ENCODE measurements at regions not wholly inside any gene's neighbourhood (a gene's known extent, or its start where the extent isn't known, plus 50 kb on each side); places are given as distances from the start of the nearest gene placed in this dataset.

DNA sequence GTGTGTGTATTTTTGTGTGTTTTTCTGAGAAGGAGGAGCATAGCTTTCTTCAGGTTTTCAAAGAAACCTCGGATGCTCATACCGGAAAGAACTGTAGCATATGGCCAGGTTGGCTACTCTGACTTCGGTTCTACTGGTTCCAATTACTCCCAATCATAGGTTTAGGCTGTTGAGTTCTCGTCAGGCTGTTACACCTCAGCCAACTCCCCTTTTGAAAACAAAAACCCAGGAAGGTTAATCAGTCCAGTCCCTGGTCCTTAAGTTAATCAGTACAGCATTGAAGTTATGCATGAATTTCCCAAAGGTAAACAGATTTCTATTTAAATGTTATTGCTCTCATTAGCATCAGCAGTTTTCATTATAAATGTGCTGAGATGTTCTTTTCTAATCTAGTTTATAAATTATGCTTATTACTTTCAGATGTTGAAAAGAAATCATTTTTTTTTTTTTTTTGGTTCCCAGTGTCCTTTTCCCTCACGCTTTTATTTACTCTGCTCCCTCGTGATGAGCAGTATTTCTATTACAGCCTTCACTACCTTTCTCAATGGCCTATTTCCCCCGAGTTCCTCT, 111.0 kb downstream of the NPIPB5 start (continued):
- TF ChIP-seq ZFP36 (IDR thresholded peaks at IDR 0.05; ENCODE audit: low read depth, low read length, partially characterized antibody) (peak; percentile 17), SPI1 (IDR thresholded peaks at IDR 0.05; ENCODE audit: borderline replicate concordance, low read depth, low read length) (no peak), ZNF134 (CRISPR knock-in tag; conservative IDR thresholded peaks at IDR 0.05) (no peak), EWSR1 (IDR thresholded peaks at IDR 0.05; ENCODE audit: borderline replicate concordance, low read depth, partially characterized antibody) (no peak), ZNF316 (IDR thresholded peaks at IDR 0.05) (peak; percentile 54), ZNF785 (CRISPR knock-in tag; IDR thresholded peaks at IDR 0.05) (no peak), IFI16 (CRISPR knock-in tag; IDR thresholded peaks at IDR 0.05) (no peak)
- TF ChIP-seq, protein P1, sequence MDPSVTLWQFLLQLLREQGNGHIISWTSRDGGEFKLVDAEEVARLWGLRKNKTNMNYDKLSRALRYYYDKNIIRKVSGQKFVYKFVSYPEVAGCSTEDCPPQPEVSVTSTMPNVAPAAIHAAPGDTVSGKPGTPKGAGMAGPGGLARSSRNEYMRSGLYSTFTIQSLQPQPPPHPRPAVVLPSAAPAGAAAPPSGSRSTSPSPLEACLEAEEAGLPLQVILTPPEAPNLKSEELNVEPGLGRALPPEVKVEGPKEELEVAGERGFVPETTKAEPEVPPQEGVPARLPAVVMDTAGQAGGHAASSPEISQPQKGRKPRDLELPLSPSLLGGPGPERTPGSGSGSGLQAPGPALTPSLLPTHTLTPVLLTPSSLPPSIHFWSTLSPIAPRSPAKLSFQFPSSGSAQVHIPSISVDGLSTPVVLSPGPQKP (CRISPR knock-in tag; IDR thresholded peaks at IDR 0.05): no peak

DNA sequence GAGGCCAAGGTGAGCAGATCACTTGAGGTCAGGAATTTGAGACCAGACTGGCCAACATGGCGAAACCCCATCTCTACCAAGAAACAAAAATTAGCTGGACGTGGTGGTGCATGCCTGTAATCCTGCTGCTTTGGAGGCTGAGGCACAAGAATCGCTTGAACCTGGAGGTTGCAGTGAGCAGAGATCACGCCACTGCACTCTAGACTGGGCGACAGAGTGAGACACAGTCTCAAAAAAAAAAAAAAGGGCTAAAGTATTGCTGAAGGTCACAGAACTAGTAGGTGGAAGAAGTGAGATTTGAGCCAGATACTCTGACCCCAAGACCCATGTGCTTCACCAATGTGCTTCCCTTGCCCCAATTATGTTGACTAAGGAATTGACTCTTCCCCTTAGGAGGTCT, 112.0 kb downstream of the NPIPB5 start:
- Histone ChIP-seq H4K20me1 (replicated peaks; ENCODE audit: control insufficient read depth, insufficient read depth, low read length) (no peaks in the 10 kb centered on the region; the same call in 1 of the 2 replicates), H3K9ac (ENCODE audit: insufficient read depth in 1 of 2, low read depth in 2 of 2, low read length in 2 of 2) (no peak overlapping the region), H3K79me2 (ENCODE audit: control insufficient read depth, insufficient read depth, low read length) (no peaks in the 10 kb centered on the region), H3K4me2 (ENCODE audit: insufficient read depth, low read length) (no peak overlapping the region), H3K36me3 (ENCODE audit: control insufficient read depth, insufficient read depth, low read length) (no peaks in the 10 kb centered on the region), H2AFZ (ENCODE audit: low read depth, low read length) (no peak overlapping the region), H3K9me1 (ENCODE audit: control insufficient read depth, insufficient read depth, low read length) (no peaks in the 10 kb centered on the region), H3K4me3 (no peak overlapping the region), H3K27me3 (ENCODE audit: control insufficient read depth in 2 of 2, insufficient read depth in 2 of 2, low read length in 2 of 2) (peaks cover 28 to 50% of the 10 kb centered on the region in 2 experiments), H3K27ac (ENCODE audit: extremely low read depth, low read depth, low read length) (no peak overlapping the region), H3K9me3 (replicated peaks; ENCODE audit: control insufficient read depth, insufficient read depth, low read depth, low read length) (no peaks in the 10 kb centered on the region), H3K4me1 (replicated peaks in 1 of 2; ENCODE audit: control insufficient read depth in 2 of 2, insufficient read depth in 2 of 2, low read length in 2 of 2) (peaks cover 0 to 5% of the 10 kb centered on the region in 2 experiments; a peak in 2 of 5 replicates)
- no peak for FAIRE-seq
- ChIA-PET POLR2A (interaction anchor here (0.6 kb wide), 1 partner anchor 1224 kb away, joined by 3 read pairs; no protein-coding TSS in a partner anchor), CTCF (ENCODE audit: low intra/inter-chr PET ratio) (no interaction called here)
- BruUV-seq (replicated peaks): no TSS peak
- intact Hi-C loops (cut with micrococcal nuclease) (no loop called here), in situ Hi-C loops (cut with MboI) (no loop called here)
- DNase-seq (ENCODE audit: extremely low read depth in 1 of 4, low spot score in 3 of 4): no peak
- no peak; the same call in 2 of the 3 replicates for ATAC-seq
- TF ChIP-seq ELF2 (CRISPR knock-in tag; IDR thresholded peaks at IDR 0.05) (no peak), SREBF2 (CRISPR knock-in tag; IDR thresholded peaks at IDR 0.05) (no peak)
- 1% methylated on average over 5 of the region's 5 CpGs for WGBS (ENCODE audit: insufficient coverage, low coverage, missing lambda C conversion rate)

Data from K562 (cell line).